H9 (cell line): ENCODE measurements at regions not wholly inside any gene's neighbourhood (a gene's known extent, or its start where the extent isn't known, plus 50 kb on each side); places are given as distances from the start of the nearest gene placed in this dataset.

Experiments
- DNase-seq: peaks from one replicate; pipeline ENCODE4 v3.0.0-alpha.2; 2017
- H2AFZ ChIP-seq: one replicate; pipeline ENCODE4 v1.6.1; 2013; ENCODE audit warnings: mild to moderate bottlenecking, low read length, control low read depth, moderate library complexity
- H2AK5ac ChIP-seq: 2 replicates; pipeline ENCODE4 v1.6.1; 2013; ENCODE audit warnings: low read length, control low read depth, mixed read lengths; ENCODE audit not compliant: insufficient read length
- H2BK120ac ChIP-seq: one replicate; pipeline ENCODE4 v1.6.1; 2013; ENCODE audit warnings: low read depth, mild to moderate bottlenecking, low read length, control low read depth, inconsistent platforms; ENCODE audit not compliant: poor library complexity, severe bottlenecking
- H2BK12ac ChIP-seq: 2 replicates; pipeline ENCODE4 v1.6.1; 2013; ENCODE audit warnings: low read length, control low read depth, mixed read lengths, low read depth; ENCODE audit not compliant: insufficient read length
- H2BK15ac ChIP-seq: 2 replicates; pipeline ENCODE4 v1.6.1; 2013; ENCODE audit warnings: low read depth, low read length, control low read depth
- H2BK20ac ChIP-seq: one replicate; pipeline ENCODE4 v1.6.1; 2013; ENCODE audit warnings: low read depth, mild to moderate bottlenecking, low read length, control low read depth, inconsistent platforms; ENCODE audit not compliant: poor library complexity, severe bottlenecking
- H2BK5ac ChIP-seq: 2 replicates; pipeline ENCODE4 v1.6.1; 2013; ENCODE audit warnings: low read length, control low read depth, mixed read lengths; ENCODE audit not compliant: insufficient read length
- H3K14ac ChIP-seq: 2 replicates; pipeline ENCODE4 v1.6.1; 2013; ENCODE audit warnings: low read length, control low read depth; ENCODE audit not compliant: insufficient read depth
- H3K18ac ChIP-seq: 2 replicates; pipeline ENCODE4 v1.6.1; 2013; ENCODE audit warnings: low read depth, mild to moderate bottlenecking, mixed read lengths, low read length, control low read depth; ENCODE audit not compliant: insufficient read length
- H3K23ac ChIP-seq: 2 replicates; pipeline ENCODE4 v1.6.1; 2013; ENCODE audit warnings: low read length, control low read depth, mixed read lengths, low read depth; ENCODE audit not compliant: insufficient read length
- H3K23me2 ChIP-seq: 2 replicates; pipeline ENCODE4 v1.6.1; 2013; ENCODE audit warnings: low read depth, mild to moderate bottlenecking, mixed read lengths, low read length, control low read depth; ENCODE audit not compliant: insufficient read length, poor library complexity, severe bottlenecking
- H3K27ac ChIP-seq: 2 replicates; pipeline ENCODE4 v1.5.1; 2013; ENCODE audit warnings: low read length, control low read depth, mixed read lengths, low read depth; ENCODE audit not compliant: insufficient read length
- H3K27me3 ChIP-seq: 2 replicates; pipeline ENCODE4 v1.6.1; 2013; ENCODE audit warnings: low read length, control low read depth, inconsistent platforms; ENCODE audit not compliant: insufficient read depth
- H3K4ac ChIP-seq: 2 replicates; pipeline ENCODE4 v1.6.1; 2013; ENCODE audit warnings: low read depth, mild to moderate bottlenecking, control low read depth, inconsistent platforms, low read length, moderate library complexity
- H3K4me1 ChIP-seq: 2 replicates; pipeline ENCODE4 v1.6.1; 2013; ENCODE audit warnings: low read length, control low read depth, inconsistent platforms; ENCODE audit not compliant: insufficient read depth
- H3K4me2 ChIP-seq: 2 replicates; pipeline ENCODE4 v1.6.1; 2013; ENCODE audit warnings: low read length, control low read depth, mixed read lengths; ENCODE audit not compliant: insufficient read length, insufficient read depth
- H3K56ac ChIP-seq: 2 replicates; pipeline ENCODE4 v1.6.1; 2013; ENCODE audit warnings: low read depth, mild to moderate bottlenecking, mixed read lengths, low read length, control low read depth; ENCODE audit not compliant: insufficient read length
- H3K79me1 ChIP-seq: 2 replicates; pipeline ENCODE4 v1.6.1; 2013; ENCODE audit warnings: low read depth, mild to moderate bottlenecking, moderate library complexity, low read length, control low read depth, inconsistent platforms; ENCODE audit not compliant: insufficient read depth, poor library complexity, severe bottlenecking
- H3K79me2 ChIP-seq: 2 replicates; pipeline ENCODE4 v1.6.1; 2013; ENCODE audit warnings: low read length, control low read depth, inconsistent platforms; ENCODE audit not compliant: insufficient read depth
- H3K9ac ChIP-seq: 2 replicates; pipeline ENCODE4 v1.6.1; 2013; ENCODE audit warnings: low read length, control low read depth, mixed read lengths; ENCODE audit not compliant: insufficient read length; ENCODE audit errors: extremely low read depth
- H3K9me3 ChIP-seq: one replicate; pipeline ENCODE4 v1.6.1; 2013; ENCODE audit warnings: low read depth, low read length, inconsistent platforms; ENCODE audit not compliant: control insufficient read depth
- H3T11ph ChIP-seq: one replicate; pipeline ENCODE4 v1.6.1; 2013; ENCODE audit warnings: mild to moderate bottlenecking, low read length, control low read depth, inconsistent platforms
- H4K20me1 ChIP-seq: one replicate; pipeline ENCODE4 v1.6.1; 2013; ENCODE audit not compliant: control insufficient read depth, insufficient read length, insufficient read depth
- H4K5ac ChIP-seq: 2 replicates; pipeline ENCODE4 v1.6.1; 2013; ENCODE audit warnings: low read depth, mild to moderate bottlenecking, mixed read lengths, low read length, control low read depth; ENCODE audit not compliant: insufficient read length
- H4K8ac ChIP-seq: replicated peaks from 2 replicates; pipeline ENCODE4 v1.6.1; 2013; ENCODE audit warnings: low read length, control low read depth, mixed read lengths, low read depth; ENCODE audit not compliant: insufficient read length
- H4K91ac ChIP-seq: 2 replicates; pipeline ENCODE4 v1.6.1; 2013; ENCODE audit warnings: low read depth, mild to moderate bottlenecking, moderate library complexity, mixed read lengths, low read length, control low read depth; ENCODE audit not compliant: insufficient read length
- H3K27ac Mint-ChIP-seq, 3 experiments: 2 replicates in 2 of 3; 3 replicates in 1 of 3; pipeline ENCODE4 v1.8.0; 2020 to 2021; ENCODE audit warnings: mixed read lengths in 3 of 3, mild to moderate bottlenecking in 1 of 3, moderate library complexity in 1 of 3
- H3K27me3 Mint-ChIP-seq: 2 replicates; pipeline ENCODE4 v1.8.0; 2021; ENCODE audit warnings: low read depth, mild to moderate bottlenecking, moderate library complexity, mixed read lengths
- H3K36me3 Mint-ChIP-seq, 3 experiments: 2 replicates in 2 of 3; 3 replicates in 1 of 3; pipeline ENCODE4 v1.8.0; 2020 to 2021; ENCODE audit warnings: low read depth in 3 of 3, mixed read lengths in 3 of 3; ENCODE audit not compliant: insufficient read depth in 1 of 3
- H3K4me1 Mint-ChIP-seq, 2 experiments: 2 replicates each; pipeline ENCODE4 v1.8.0; 2020; ENCODE audit warnings: mixed read lengths in 2 of 2
- H3K4me3 Mint-ChIP-seq, 2 experiments: 2 replicates in 1 of 2; 3 replicates in 1 of 2; pipeline ENCODE4 v1.8.0; 2020 to 2021; ENCODE audit warnings: mild to moderate bottlenecking in 2 of 2, mixed read lengths in 2 of 2, moderate library complexity in 1 of 2
- H3K9me3 Mint-ChIP-seq, 2 experiments: 2 replicates in 1 of 2; 3 replicates in 1 of 2; pipeline ENCODE4 v1.8.0; 2020; ENCODE audit warnings: mild to moderate bottlenecking in 2 of 2, mixed read lengths in 2 of 2, moderate library complexity in 1 of 2
- WGBS: extraction: QIAGEN DNeasy Blood & Tissue Kit; methylation state at CpG from one replicate; pipeline ENCODE4 v1.1.7; 2013; ENCODE audit warnings: missing lambda C conversion rate, low lambda C conversion rate, mixed read lengths; ENCODE audit not compliant: insufficient read length; ENCODE audit errors: extremely low coverage; 5-methylcytosine and 5-hydroxymethylcytosine counted together
- TF ChIP-seq, protein P1 (sequence below): fragments of 200-600 bp; sonication (generic); conservative IDR thresholded peaks from 3 replicates; pipeline ENCODE4 v1.8.0; 2021; ENCODE audit warnings: antibody characterized with exemption, mild to moderate bottlenecking

GRCh38 chr6:170143401-170144150, 147.3 kb downstream of the DLL1 start:
- Histone ChIP-seq H3K18ac (no peak overlapping the region), H2AK5ac (no peak overlapping the region), H2BK120ac (no peak overlapping the region), H4K20me1 (no peaks in the 10 kb centered on the region), H3K4me1 (no peaks in the 10 kb centered on the region), H4K8ac (no peak overlapping the region), H3K14ac (no peak overlapping the region), H3K79me1 (no peaks in the 10 kb centered on the region), H3K27ac (no peak overlapping the region), H4K5ac (no peak overlapping the region), H3K23ac (no peak overlapping the region), H3K4me2 (no peak overlapping the region), H3K23me2 (no peaks in the 10 kb centered on the region), H4K91ac (no peak overlapping the region), H2BK12ac (no peak overlapping the region), H2BK20ac (no peak overlapping the region), H3K4ac (no peak overlapping the region), H3K9me3 (no peaks in the 10 kb centered on the region), H2BK5ac (no peak overlapping the region), H3K79me2 (no peaks in the 10 kb centered on the region), H3K56ac (no peak overlapping the region), H2AFZ (no peak overlapping the region), H2BK15ac (no peak overlapping the region), H3K27me3 (no peaks in the 10 kb centered on the region), H3T11ph (no peak overlapping the region), H3K9ac (no peak overlapping the region)
- Mint-ChIP-seq H3K36me3 (peaks cover 3 to 5% (median 4%) of the 10 kb centered on the region in 3 experiments), H3K27ac (no peak overlapping the region), H3K4me1 (peaks cover 9 to 10% of the 10 kb centered on the region in 2 experiments), H3K4me3 (no peak overlapping the region), H3K9me3 (peaks cover 23 to 31% of the 10 kb centered on the region in 2 experiments; a peak in 4 of 5 replicates), H3K27me3 (peaks cover 16% of the 10 kb centered on the region)
- DNase-seq, result no peak
- TF ChIP-seq, protein P1, sequence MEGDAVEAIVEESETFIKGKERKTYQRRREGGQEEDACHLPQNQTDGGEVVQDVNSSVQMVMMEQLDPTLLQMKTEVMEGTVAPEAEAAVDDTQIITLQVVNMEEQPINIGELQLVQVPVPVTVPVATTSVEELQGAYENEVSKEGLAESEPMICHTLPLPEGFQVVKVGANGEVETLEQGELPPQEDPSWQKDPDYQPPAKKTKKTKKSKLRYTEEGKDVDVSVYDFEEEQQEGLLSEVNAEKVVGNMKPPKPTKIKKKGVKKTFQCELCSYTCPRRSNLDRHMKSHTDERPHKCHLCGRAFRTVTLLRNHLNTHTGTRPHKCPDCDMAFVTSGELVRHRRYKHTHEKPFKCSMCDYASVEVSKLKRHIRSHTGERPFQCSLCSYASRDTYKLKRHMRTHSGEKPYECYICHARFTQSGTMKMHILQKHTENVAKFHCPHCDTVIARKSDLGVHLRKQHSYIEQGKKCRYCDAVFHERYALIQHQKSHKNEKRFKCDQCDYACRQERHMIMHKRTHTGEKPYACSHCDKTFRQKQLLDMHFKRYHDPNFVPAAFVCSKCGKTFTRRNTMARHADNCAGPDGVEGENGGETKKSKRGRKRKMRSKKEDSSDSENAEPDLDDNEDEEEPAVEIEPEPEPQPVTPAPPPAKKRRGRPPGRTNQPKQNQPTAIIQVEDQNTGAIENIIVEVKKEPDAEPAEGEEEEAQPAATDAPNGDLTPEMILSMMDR, result no peak
- no CpG with 5 or more reads among the region's 14 CpGs for WGBS
